ENCODE measurements at regions not wholly inside any gene's neighbourhood (a gene's known extent, or its start where the extent isn't known, plus 50 kb on each side); places are given as distances from the start of the nearest gene placed in this dataset.

DNA sequence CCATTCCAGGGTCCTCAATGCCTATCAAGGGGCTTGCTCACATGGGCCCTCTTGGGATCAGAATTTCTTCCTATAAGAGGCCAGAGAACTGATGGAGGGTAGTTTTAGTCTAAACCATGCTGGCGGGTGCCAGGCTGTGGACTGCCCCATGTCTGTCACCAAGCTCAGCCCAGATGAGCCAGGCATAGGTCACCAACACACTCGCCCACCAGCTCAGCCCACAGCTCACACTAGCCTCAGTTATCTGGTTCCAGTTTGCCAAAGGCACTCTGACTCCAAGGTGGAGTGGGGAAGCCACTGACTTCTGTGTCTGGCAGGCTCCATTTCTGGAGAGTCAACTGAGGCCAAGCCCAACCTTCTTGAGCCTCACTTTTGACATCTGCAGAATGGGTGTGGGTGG is 50.7 kb upstream of the INSYN1 start:
- no peaks in the 10 kb centered on the region for H3K36me3 ChIP-seq (ENCODE audit: control insufficient read depth in 4 of 4, insufficient read depth in 3 of 4, low read depth in 1 of 4, low read length in 3 of 4)
- no peaks in the 10 kb centered on the region for H3K27me3 ChIP-seq (ENCODE audit: control insufficient read depth in 4 of 4, insufficient read depth in 4 of 4, low read length in 3 of 4)
- TF ChIP-seq HNF4G (IDR thresholded peaks at IDR 0.05) (no peak), RXRA (IDR thresholded peaks at IDR 0.05) (no peak), HNF4A (conservative IDR thresholded peaks at IDR 0.05) (no peak), NR2F2 (IDR thresholded peaks at IDR 0.05) (no peak), ATF3 (IDR thresholded peaks at IDR 0.05) (no peak), FOXA2 (IDR thresholded peaks at IDR 0.05) (no peak), EGR1 (IDR thresholded peaks at IDR 0.05; ENCODE audit: low read depth in 2 of 2) (no peak), TAF1 (conservative IDR thresholded peaks at IDR 0.05) (no peak)
- no peak overlapping the region for H3K9ac ChIP-seq (ENCODE audit: low read depth in 1 of 2, low read length in 2 of 2)
- H3K27ac ChIP-seq (ENCODE audit: low read depth in 1 of 2, low read length in 2 of 2), result no peak overlapping the region
- no peaks in the 10 kb centered on the region for H3K9me3 ChIP-seq (ENCODE audit: control insufficient read depth in 4 of 4, low read length in 3 of 4)
- no peaks in the 10 kb centered on the region for H3K4me1 ChIP-seq (ENCODE audit: control insufficient read depth in 4 of 4, insufficient read depth in 4 of 4, low read length in 3 of 4)
- H3K4me3 ChIP-seq (ENCODE audit: low read depth in 1 of 3, low read length in 3 of 3), result no peak overlapping the region
- 86% methylated on average over 2 of the region's 2 CpGs for WGBS
- no peak for DNase-seq (ENCODE audit: low spot score)

- no peaks in the 10 kb centered on the region for H3K36me3 ChIP-seq (ENCODE audit: control insufficient read depth in 4 of 4, insufficient read depth in 3 of 4, low read depth in 1 of 4, low read length in 3 of 4)
- no peak for TF ChIP-seq RXRA (IDR thresholded peaks at IDR 0.05)
- no peak for TF ChIP-seq RAD21 (IDR thresholded peaks at IDR 0.05)
- H3K27me3 ChIP-seq (ENCODE audit: control insufficient read depth in 4 of 4, insufficient read depth in 4 of 4, low read length in 3 of 4), result no peaks in the 10 kb centered on the region
- H3K4me3 ChIP-seq (ENCODE audit: low read depth in 1 of 3, low read length in 3 of 3), result no peak overlapping the region
- H3K4me1 ChIP-seq (ENCODE audit: control insufficient read depth in 4 of 4, insufficient read depth in 4 of 4, low read length in 3 of 4), result no peaks in the 10 kb centered on the region
- no peak overlapping the region for H3K9ac ChIP-seq (ENCODE audit: low read depth in 1 of 2, low read length in 2 of 2)
- 87% methylated on average over 9 of the region's 9 CpGs for WGBS
- no peak overlapping the region for H3K27ac ChIP-seq (ENCODE audit: low read depth in 1 of 2, low read length in 2 of 2)
- H3K9me3 ChIP-seq (ENCODE audit: control insufficient read depth in 4 of 4, low read length in 3 of 4), result no peaks in the 10 kb centered on the region
- no peak for DNase-seq (ENCODE audit: low spot score)
Observed at GRCh38 chr15:73805504-73806089, 52.4 kb upstream of the INSYN1 start.

GRCh38 chr15:73806698-73807483 is 53.7 kb upstream of the INSYN1 start:
- Histone ChIP-seq H3K4me1 (ENCODE audit: control insufficient read depth in 4 of 4, insufficient read depth in 4 of 4, low read length in 3 of 4) (no peaks in the 10 kb centered on the region), H3K9ac (ENCODE audit: low read depth in 1 of 2, low read length in 2 of 2) (no peak overlapping the region)
- WGBS, result 69% methylated on average over 12 of the region's 12 CpGs

More at GRCh38 chr15:73806698-73807483, 53.7 kb upstream of the INSYN1 start:
- Histone ChIP-seq H3K27ac (ENCODE audit: low read depth in 1 of 2, low read length in 2 of 2) (no peak overlapping the region), H3K36me3 (ENCODE audit: control insufficient read depth in 4 of 4, insufficient read depth in 3 of 4, low read depth in 1 of 4, low read length in 3 of 4) (no peaks in the 10 kb centered on the region), H3K27me3 (ENCODE audit: control insufficient read depth in 4 of 4, insufficient read depth in 4 of 4, low read length in 3 of 4) (no peaks in the 10 kb centered on the region), H3K4me3 (ENCODE audit: low read depth in 1 of 3, low read length in 3 of 3) (no peak overlapping the region), H3K9me3 (ENCODE audit: control insufficient read depth in 4 of 4, low read length in 3 of 4) (no peaks in the 10 kb centered on the region)
- TF ChIP-seq CTCF (IDR thresholded peaks at IDR 0.05; ENCODE audit: low read depth, low read length, missing input control), result no peak
- TF ChIP-seq, protein P1, sequence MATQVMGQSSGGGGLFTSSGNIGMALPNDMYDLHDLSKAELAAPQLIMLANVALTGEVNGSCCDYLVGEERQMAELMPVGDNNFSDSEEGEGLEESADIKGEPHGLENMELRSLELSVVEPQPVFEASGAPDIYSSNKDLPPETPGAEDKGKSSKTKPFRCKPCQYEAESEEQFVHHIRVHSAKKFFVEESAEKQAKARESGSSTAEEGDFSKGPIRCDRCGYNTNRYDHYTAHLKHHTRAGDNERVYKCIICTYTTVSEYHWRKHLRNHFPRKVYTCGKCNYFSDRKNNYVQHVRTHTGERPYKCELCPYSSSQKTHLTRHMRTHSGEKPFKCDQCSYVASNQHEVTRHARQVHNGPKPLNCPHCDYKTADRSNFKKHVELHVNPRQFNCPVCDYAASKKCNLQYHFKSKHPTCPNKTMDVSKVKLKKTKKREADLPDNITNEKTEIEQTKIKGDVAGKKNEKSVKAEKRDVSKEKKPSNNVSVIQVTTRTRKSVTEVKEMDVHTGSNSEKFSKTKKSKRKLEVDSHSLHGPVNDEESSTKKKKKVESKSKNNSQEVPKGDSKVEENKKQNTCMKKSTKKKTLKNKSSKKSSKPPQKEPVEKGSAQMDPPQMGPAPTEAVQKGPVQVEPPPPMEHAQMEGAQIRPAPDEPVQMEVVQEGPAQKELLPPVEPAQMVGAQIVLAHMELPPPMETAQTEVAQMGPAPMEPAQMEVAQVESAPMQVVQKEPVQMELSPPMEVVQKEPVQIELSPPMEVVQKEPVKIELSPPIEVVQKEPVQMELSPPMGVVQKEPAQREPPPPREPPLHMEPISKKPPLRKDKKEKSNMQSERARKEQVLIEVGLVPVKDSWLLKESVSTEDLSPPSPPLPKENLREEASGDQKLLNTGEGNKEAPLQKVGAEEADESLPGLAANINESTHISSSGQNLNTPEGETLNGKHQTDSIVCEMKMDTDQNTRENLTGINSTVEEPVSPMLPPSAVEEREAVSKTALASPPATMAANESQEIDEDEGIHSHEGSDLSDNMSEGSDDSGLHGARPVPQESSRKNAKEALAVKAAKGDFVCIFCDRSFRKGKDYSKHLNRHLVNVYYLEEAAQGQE (IDR thresholded peaks at IDR 0.05), result no peak
- DNase-seq (ENCODE audit: low spot score), result no peak
